GM18511 (cell line): ENCODE measurements at regions not wholly inside any gene's neighbourhood (a gene's known extent, or its start where the extent isn't known, plus 50 kb on each side); places are given as distances from the start of the nearest gene placed in this dataset.

ENCODE experiments used
- ATAC-seq: cut with Tn5 transposase; IDR thresholded peaks from one replicate; pipeline ENCODE4 v1.9.1; 2021; ENCODE audit warnings: mild to moderate bottlenecking, moderate library complexity; ENCODE audit not compliant: unreplicated experiment

DNA sequence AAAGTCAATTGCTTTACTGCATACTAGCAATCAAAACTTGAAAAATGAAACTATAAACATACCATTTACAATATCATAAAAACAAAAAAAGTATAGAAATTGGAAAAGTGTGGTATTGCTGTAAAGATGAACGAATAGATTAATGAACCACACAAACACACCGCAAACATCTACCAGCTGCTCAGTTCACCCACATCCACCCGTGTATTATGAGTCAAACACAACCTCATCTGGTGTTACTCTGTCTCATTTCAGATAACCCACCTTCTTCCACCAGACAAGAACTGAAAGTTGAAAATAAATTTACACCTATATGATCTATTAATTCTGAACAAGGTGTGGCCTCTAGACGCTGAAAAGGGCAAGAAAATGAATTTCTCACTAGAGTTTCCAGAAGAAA lies 53.3 kb downstream of the BLID start:
- no peak for ATAC-seq

DNA sequence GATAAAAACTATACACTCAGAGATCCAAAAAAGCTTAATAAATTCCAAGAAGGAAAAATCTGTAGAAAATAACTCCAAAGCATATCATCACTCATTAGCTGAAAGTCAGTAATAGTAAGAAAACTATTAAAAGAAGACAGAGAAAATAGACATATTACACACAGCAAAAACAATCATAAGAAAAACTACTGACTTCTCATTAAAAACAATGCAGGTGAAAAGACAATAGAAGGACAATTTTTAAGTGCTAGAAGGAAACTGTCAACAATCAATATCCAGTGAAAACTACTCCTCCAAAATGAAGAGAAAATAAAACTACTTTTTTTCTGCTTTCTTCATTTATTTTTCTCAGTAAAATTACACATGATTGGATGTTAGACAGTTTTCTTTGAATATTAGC lies 56.5 kb downstream of the BLID start:
- ATAC-seq: no peak

DNA sequence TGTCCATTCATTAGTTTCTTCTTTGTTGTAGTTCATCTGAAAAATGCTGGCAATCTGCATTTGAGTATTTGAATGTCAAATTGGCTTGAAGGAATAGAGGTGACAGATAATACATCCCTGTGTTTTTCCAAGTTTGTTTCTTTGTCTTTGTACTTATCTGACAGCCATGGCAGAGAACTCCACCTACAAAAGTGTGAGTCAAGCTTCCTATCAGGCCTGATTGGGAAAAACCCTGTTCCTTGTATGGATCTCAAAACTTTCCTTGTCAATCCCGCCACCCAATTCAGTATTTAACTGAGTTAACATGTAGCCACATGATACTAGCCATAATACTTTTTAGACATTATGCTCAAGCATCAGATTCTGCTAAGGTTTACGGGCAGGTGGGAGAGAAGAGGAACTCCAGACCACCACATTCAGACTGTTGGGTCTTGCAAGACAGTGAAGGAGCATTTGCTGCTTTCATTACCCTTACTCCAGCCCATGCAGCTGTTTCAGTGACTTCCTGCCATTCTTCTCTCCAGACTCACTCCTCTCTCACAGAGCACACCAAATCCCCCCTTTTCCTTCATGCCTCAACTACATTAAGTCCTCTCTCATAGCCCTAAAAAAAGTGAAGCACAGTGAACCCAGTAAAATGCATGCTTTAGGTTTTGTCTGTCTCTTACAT lies 65.9 kb downstream of the BLID start:
- no peak for ATAC-seq

GRCh38 chr11:122048401-122048800 lies 67.6 kb downstream of the BLID start:
- ATAC-seq: no peak

- no peak for ATAC-seq
These were observed 69.2 kb downstream of the BLID start for GRCh38 chr11:122046846-122047245.

DNA sequence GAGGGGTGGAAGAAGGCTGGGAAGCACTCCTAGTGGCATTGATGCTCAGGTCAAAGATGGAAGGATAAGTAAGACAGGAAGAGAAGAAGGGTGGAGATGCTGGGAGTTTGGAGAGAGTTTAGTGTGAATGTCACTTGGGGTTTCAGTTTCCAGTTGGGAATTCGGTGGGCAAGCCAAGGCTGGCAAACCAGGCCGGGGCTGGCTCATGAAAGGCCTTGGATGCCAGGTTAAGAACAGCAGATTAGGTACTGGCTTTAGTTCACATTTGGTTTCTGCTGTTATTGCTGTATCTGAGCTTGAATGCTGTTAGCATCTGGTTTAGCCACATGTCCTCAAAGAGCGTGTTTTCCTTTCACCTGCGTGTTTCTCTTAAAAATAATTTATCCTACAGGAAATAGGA lies 69.6 kb downstream of the BLID start:
- no peak for ATAC-seq

DNA sequence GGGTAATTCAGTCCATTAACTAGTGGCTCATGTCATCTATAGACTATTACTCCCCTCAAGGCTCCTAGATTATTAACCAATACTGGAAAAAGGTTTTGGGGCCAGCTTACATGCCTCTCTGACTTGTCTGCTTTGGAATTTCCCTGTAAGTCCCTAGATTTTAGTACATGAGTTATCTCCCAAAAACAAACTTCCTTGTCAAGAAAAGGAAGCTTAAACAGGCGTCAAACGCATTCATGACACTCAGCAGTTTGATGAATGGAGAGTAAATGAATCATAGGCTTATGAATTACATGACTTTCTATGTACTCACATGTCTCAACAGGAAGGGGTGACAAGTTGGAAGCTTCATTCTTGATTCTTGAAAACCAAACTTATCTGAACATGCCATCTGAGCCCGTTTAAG lies 70.8 kb downstream of the BLID start:
- ATAC-seq: no peak

- no peak for ATAC-seq
These were observed 71.9 kb downstream of the BLID start for GRCh38 chr11:122044086-122044485.

DNA sequence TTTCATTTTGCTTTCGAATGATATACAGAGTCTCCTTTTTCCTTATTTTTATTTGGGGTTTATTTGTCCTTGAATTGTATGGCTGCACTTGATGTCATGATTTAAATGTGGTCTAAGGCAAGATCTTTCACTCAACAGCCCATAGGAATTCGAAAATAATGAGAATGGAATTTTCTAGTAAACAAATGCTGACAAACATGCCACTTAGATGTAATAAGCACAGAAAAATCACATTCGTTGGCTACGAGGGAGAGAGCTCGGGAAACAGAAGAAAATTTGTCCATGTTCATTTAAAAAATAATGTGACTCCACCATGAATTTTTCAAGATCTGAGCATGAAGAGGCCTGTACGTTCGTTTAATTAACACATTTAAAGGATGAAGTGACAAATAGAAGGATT lies 73.0 kb downstream of the BLID start:
- no peak for ATAC-seq

DNA sequence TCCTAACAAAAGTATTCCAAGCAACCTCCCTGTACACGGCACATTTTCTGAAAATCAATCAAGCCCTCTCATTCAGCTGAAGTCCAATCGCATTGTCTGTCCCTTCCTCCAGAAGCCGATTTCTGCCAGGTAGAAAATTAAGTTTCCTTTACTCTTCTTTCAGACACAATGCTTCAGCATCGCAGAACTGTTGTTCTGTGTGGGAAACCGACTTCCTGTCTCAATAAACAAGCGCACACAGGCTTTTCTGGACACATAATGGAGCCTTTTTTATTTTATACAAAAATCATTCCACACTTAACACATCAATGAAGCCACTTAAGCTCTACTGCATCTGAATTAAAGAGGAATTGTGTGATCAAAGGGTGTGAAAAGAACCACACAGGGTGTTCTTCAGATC lies 75.6 kb downstream of the BLID start:
- ATAC-seq: no peak

DNA sequence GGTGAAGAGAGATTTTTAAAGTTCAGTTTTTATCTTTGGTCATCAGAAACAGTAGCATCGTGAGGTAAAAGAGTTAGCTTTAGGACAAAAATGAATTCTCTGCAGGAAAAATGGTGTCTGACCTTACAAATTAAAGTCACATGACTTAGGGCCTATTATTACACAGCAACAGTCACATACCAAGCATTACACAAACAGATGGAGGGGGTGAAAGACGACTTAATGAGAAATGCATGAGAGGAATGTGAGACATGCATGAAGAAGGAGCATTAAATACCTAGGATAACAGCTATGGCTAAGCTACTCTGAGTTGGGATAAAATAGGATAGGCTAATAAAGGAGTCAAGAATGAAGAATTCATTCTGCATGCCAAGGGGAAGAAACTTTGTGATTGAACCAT lies 77.5 kb downstream of the BLID start:
- ATAC-seq: no peak

- ATAC-seq: no peak
These were observed 78.1 kb downstream of the BLID start for GRCh38 chr11:122037911-122038310.

DNA sequence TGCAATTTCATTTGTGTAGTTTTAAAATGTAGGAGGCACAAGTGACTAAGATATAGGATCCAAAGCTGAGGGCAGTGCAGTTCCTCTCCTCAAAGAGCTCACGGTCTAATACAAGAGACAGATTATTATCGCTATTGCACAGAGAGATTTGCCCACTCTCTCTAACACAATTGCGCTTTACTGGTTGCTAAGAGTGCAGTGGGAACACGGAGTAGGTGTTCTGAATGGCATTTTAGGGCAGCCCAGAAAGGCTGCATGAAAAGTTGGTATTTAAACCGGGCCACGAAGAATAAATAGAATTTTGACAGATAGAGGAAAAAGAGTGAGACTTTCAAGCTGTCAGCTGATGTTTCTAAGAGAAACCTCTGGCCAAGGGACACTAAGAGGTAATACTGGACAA lies 79.5 kb downstream of the BLID start:
- ATAC-seq: no peak

DNA sequence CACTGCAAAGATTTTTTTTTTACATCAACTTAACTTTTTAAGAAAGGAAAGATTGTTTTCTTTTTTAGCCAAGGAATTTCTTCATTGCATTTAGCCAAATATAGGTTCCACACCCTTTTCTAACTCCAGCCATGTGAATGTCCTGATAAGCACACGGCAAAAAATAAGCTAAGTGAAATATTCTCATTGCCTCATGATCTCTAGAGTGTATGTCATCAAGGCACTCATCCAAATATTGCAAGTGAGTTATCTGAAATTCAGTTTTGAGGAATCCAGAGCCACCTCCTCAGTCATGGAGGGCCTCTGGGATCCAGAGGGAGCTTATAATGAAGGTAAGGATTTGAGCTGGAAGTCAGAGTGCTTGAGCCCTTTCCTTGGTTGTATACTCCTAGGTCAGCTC lies 80.0 kb downstream of the BLID start:
- ATAC-seq: no peak

DNA sequence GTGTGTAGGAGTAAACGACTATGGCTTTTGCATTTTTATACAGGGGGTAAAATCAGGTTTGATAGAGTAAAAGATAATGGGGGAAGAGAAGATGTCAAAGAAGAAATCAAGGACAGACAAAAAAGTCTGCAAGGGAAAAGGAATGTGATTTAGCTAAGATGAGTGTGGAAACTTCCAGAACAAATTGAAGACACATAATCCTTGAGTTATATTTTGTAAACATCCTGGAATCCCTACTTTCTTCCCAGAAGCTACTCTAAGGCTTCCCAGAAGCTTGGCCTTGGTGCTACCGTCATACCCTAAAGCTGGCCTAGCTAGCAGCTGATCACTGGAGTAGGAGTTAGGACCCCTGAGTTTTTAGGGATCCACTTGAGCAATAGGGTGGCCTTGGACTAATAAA lies 82.4 kb downstream of the BLID start:
- ATAC-seq: no peak

DNA sequence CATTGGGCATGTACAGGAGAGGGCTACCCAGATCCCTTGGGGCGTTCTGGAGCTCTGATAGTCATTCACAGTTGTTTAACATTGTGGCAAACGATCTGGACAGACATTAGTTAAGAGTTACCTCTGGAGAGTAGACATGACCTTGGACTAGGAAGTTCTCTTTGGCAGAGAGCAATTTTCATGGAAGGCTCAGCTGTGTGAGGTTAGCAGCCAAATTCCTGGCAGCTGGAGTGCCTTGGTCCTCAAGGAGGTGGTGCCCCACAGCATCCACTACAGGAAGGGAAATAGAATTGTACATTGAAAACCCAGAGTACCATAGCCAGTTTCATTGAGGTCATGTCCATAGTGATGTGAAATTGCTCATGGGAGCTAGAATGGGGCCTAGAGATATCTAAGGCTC lies 82.8 kb downstream of the BLID start:
- no peak for ATAC-seq

- no peak for ATAC-seq
These were observed 83.7 kb downstream of the BLID start for GRCh38 chr11:122032317-122032716.

DNA sequence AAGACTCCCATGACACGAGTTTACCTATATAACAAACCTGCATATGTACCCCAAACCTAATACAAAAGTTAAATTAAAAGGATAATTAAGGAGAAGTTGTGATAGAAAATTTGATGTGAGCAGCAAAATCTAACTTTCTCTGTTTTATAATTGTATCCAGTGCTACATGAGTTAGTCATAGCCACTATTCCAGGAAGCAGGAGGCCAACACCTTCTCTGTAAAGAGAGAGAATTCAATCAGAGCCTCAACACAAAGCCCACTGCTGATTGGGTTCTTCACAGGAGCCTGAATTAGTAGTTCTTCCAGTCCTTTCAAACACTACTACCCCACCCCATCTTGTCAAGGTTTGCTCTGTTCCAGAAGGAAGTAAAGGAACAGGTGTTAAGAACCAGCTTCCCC lies 84.2 kb downstream of the BLID start:
- no peak for ATAC-seq

DNA sequence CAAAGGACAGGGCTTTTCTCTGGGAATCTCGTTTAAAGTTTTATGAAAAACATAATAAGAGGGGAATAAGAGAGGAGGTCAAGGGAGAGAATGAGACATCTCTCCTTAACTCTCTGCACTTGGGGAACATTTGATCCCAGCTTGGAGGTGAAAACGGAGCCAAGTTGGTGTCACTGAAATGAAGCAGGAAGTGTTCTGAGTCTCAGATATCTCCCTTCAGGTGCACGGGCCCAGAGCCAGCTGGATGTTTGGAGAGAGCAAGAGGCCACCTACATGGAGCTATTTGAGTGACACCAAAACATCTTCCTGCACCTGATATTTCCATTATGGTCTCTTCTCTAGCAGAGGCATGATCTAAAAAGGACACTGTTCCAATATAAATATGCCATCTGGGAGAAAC lies 85.7 kb downstream of the BLID start:
- ATAC-seq: no peak

DNA sequence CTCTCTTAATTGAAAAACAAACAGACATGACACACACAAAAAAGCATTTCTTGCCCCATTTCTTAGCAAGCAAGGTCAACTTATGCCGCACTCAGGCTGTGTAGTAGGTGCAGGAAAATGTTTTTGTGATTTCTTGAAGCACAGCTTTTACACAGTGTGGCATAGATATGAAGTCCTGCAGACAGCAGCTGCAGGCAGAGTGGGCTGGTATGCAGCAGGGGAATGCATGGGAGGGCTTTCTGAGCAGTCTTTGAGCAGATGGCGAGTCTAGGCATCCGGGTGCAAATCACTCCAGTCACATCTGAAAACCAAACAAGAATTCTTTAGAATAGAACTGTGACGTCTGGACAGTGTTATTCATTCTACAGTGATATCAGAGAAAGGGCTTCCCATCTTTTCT lies 87.5 kb downstream of the BLID start:
- no peak for ATAC-seq

DNA sequence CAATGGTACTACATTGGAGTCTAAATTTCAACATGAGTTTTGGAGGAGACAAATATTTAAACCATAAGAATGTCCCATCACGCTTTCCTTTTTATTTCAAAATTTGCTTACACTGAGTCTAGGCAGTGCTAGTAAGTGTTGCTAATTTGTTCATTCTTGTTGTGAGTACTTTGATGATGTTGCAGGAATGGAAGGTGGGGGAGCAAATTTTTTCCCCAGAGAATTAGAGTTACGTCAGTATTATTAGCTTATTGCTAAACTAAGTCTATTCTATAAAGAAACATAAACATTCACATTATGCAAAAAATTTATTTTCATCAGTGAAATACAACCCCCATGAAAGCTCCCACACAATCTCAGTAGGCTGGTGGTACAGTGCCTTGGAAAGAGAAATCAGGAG lies 88.0 kb downstream of the BLID start:
- ATAC-seq: no peak

DNA sequence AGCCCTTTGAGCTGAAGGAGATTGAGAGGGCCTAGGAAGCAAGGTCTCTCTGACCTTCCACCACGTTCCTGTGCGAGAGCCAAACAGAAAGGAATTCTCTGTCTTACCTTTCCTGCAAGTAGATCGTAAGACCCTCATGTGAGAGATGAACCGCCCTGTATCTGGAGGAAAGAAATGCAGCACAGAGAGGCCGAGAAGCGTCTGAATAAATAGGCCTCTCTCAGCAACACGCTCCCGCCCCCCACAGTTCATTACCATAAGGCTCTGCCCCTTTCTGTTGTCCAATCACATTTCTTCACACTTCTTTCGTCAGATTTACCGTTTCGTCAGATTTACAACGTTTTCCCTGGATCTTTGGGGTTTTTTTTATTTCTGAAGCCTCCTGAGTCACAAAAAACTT lies 90.3 kb downstream of the BLID start:
- ATAC-seq: no peak

DNA sequence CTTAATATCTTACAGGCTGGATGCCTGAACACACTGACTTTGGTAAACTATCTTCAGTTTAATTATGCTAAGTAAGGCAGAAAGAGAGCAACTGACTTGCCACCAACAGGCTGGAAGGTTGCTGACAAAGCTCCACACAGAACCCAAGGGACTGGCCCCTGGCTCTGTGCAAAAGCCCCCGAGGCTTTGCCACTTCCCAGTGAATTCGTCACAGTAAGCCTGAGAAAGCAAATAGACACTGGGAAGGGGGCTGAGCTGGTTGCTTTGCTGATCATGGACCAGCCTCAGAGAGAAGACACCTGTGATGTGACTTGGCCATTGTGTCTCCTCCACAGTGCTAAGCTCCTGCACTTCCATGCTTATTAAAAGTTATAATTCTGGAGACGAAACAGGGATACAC lies 91.7 kb downstream of the BLID start:
- ATAC-seq: no peak
